MM.1S (cell line): ENCODE measurements at regions not wholly inside any gene's neighbourhood (a gene's known extent, or its start where the extent isn't known, plus 50 kb on each side); places are given as distances from the start of the nearest gene placed in this dataset.

Experiments used
- CTCF ChIP-seq: fragments of 300-600 bp; sonication (generic); IDR thresholded peaks from 2 replicates; pipeline ENCODE4 v1.5.1; 2016; ENCODE audit warnings: antibody characterized with exemption, low read length, mixed read lengths
- EZH2 ChIP-seq: fragments of 300-600 bp; sonication (generic); optimal IDR thresholded peaks from 2 replicates; pipeline ENCODE3; 2017; ENCODE audit warnings: low read depth, mild to moderate bottlenecking, antibody characterized with exemption, low read length, mixed read lengths
- EZH2phosphoT487 ChIP-seq: fragments of 300-600 bp; sonication (generic); IDR thresholded peaks from 2 replicates; pipeline ENCODE4 v1.6.1; 2018; ENCODE audit warnings: antibody characterized with exemption, low read length

DNA sequence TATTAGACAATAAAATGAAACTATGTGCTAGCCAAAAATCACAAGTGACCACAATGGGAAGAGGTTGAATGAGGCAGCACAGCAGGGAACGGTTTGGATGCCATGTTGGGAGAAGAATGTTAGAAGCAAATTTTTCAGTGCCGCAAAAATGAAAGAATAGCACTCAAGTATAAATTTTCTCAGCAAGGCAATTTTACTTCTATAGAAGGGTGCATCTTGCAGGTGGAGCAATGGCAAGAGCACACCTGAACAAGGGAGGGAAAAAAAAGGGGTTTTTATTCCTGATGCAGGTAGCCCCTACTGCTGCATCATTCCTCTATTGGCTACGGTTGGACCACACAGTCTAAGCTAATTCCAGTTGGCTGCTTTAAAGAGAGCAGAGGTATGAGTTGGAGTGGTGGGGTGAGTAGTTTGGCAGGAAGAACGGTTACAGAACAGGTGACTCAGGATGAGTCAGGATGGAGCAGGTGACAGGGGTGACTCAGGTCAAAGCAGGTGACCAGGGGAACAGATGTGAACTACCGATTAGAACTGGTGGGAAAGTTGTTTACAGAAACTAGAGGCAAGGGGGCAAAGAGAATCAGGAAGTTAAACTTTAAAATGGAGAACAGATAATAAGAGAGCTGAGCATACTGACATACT lies 301.1 kb upstream of the NRIP1 start:
- no peak for TF ChIP-seq EZH2
- TF ChIP-seq CTCF: no peak
- TF ChIP-seq EZH2phosphoT487: no peak
